ENCODE measurements at regions not wholly inside any gene's neighbourhood (a gene's known extent, or its start where the extent isn't known, plus 50 kb on each side); places are given as distances from the start of the nearest gene placed in this dataset.

DNA sequence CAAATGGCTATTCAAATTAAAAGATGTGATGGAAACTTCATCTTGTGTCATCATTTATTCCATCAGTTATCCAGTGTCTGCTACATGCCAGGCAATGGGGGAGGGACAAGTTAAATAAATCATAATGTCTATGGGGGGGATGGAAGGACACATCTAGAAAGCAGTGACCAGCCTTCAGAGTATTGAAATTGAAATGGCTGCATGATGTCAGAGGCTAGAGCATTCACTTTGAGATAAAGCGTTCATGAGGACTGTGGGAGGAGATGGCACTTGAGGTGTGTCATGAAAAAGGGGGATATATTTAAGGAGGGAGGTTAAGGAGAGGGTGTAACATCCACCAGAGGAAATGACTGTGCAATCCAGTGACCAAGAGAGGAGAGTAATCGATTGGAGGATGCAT lies 50.6 kb downstream of the SLIT2 start:
- no peaks in the 10 kb centered on the region for H3K9me3 ChIP-seq (replicated peaks in 1 of 2; ENCODE audit: control insufficient read depth in 2 of 2, insufficient read depth in 1 of 2, low read depth in 1 of 2, low read length in 2 of 2)
- H2AFZ ChIP-seq (ENCODE audit: low read length): no peak overlapping the region
- no peak overlapping the region for H2AK5ac ChIP-seq (ENCODE audit: low read depth, low read length)
- no peak overlapping the region for H4K91ac ChIP-seq (ENCODE audit: low read depth, low read length, poor library complexity)
- no CpG with 5 or more reads among the region's 2 CpGs for WGBS, 2 donors (ENCODE audit: extremely low coverage in 2 of 2, insufficient read length in 2 of 2, insufficient replicate concordance in 1 of 2)
- H3K23ac ChIP-seq (ENCODE audit: low read depth, low read length, poor library complexity): no peak overlapping the region
- no peaks in the 10 kb centered on the region for H3K27me3 ChIP-seq (ENCODE audit: control insufficient read depth in 3 of 3, insufficient read depth in 3 of 3, low read depth in 1 of 3, low read length in 3 of 3)
- H3K4me3 ChIP-seq (ENCODE audit: low read length in 2 of 2): no peak overlapping the region
- H3K18ac ChIP-seq (ENCODE audit: low read length): no peak overlapping the region
- H2BK15ac ChIP-seq (ENCODE audit: low read length): no peak overlapping the region
- no peak overlapping the region for H4K8ac ChIP-seq (ENCODE audit: low read depth, low read length)
- H3K79me1 ChIP-seq (ENCODE audit: low read depth, low read length): no peaks in the 10 kb centered on the region
- no peak overlapping the region for H3K27ac ChIP-seq (replicated peaks; ENCODE audit: low read length)
- no peak overlapping the region for H2BK120ac ChIP-seq (ENCODE audit: low read depth, low read length)
- DNase-seq (ENCODE audit: low spot score): no peak
- H3K36me3 ChIP-seq (replicated peaks in 1 of 2; ENCODE audit: control insufficient read depth in 2 of 2, insufficient read depth in 2 of 2, low read length in 2 of 2): no peaks in the 10 kb centered on the region
- H3K4me2 ChIP-seq (ENCODE audit: insufficient read depth, low read length, poor library complexity, severe bottlenecking): no peak overlapping the region
- H3K14ac ChIP-seq (ENCODE audit: low read length): no peak overlapping the region
- no peak overlapping the region for H3K4ac ChIP-seq (ENCODE audit: low read length)
- H2BK12ac ChIP-seq (ENCODE audit: low read length): no peak overlapping the region
- no peak overlapping the region for H3K9ac ChIP-seq (ENCODE audit: low read depth, low read length, poor library complexity)
- no peaks in the 10 kb centered on the region for H3K4me1 ChIP-seq (ENCODE audit: control insufficient read depth in 2 of 2, insufficient read depth in 1 of 2, low read depth in 1 of 2, low read length in 2 of 2)
- no peak overlapping the region for H2BK5ac ChIP-seq (ENCODE audit: low read length)

DNA sequence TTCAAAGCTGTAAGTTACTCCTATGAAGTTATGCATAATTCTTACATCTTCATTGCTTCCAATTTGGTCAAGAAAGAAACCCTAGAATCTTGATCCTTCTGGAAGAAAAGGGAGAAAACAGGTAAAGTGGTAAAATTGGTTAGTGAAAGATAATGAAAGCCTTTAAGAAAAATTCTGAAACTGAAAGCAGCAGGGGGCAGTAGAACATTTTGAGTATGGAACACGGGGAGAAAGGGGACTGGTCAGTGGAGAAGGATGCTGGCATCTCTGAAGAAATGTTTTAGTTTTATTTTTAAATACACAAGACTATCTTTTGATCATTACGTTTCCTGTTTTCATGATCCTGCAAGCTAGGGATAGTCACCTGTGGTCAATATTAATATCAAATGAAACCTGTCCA lies 54.3 kb downstream of the SLIT2 start:
- H3K4me2 ChIP-seq (ENCODE audit: insufficient read depth, low read length, poor library complexity, severe bottlenecking): no peak overlapping the region
- no peaks in the 10 kb centered on the region for H3K79me1 ChIP-seq (ENCODE audit: low read depth, low read length)
- no peaks in the 10 kb centered on the region for H3K4me1 ChIP-seq (ENCODE audit: control insufficient read depth in 2 of 2, insufficient read depth in 1 of 2, low read depth in 1 of 2, low read length in 2 of 2)
- no peak overlapping the region for H2AFZ ChIP-seq (ENCODE audit: low read length)
- no peak overlapping the region for H3K18ac ChIP-seq (ENCODE audit: low read length)
- H3K9me3 ChIP-seq (replicated peaks in 1 of 2; ENCODE audit: control insufficient read depth in 2 of 2, insufficient read depth in 1 of 2, low read depth in 1 of 2, low read length in 2 of 2): no peaks in the 10 kb centered on the region
- no peaks in the 10 kb centered on the region for H3K36me3 ChIP-seq (replicated peaks in 1 of 2; ENCODE audit: control insufficient read depth in 2 of 2, insufficient read depth in 2 of 2, low read length in 2 of 2)
- WGBS, 2 donors (ENCODE audit: extremely low coverage in 2 of 2, insufficient read length in 2 of 2, insufficient replicate concordance in 1 of 2): no CpG with 5 or more reads among the region's 2 CpGs
- no peak overlapping the region for H2BK15ac ChIP-seq (ENCODE audit: low read length)
- no peak overlapping the region for H2BK120ac ChIP-seq (ENCODE audit: low read depth, low read length)
- no peak overlapping the region for H2BK5ac ChIP-seq (ENCODE audit: low read length)
- no peaks in the 10 kb centered on the region for H3K27me3 ChIP-seq (ENCODE audit: control insufficient read depth in 3 of 3, insufficient read depth in 3 of 3, low read depth in 1 of 3, low read length in 3 of 3)
- no peak overlapping the region for H2BK12ac ChIP-seq (ENCODE audit: low read length)
- DNase-seq (ENCODE audit: low spot score): no peak
- no peak overlapping the region for H4K91ac ChIP-seq (ENCODE audit: low read depth, low read length, poor library complexity)
- H3K4me3 ChIP-seq (ENCODE audit: low read length in 2 of 2): no peak overlapping the region
- no peak overlapping the region for H3K23ac ChIP-seq (ENCODE audit: low read depth, low read length, poor library complexity)
- no peak overlapping the region for H4K8ac ChIP-seq (ENCODE audit: low read depth, low read length)
- H2AK5ac ChIP-seq (ENCODE audit: low read depth, low read length): no peak overlapping the region
- no peak overlapping the region for H3K4ac ChIP-seq (ENCODE audit: low read length)
- H3K27ac ChIP-seq (replicated peaks; ENCODE audit: low read length): no peak overlapping the region
- H3K14ac ChIP-seq (ENCODE audit: low read length): no peak overlapping the region
- H3K9ac ChIP-seq (ENCODE audit: low read depth, low read length, poor library complexity): no peak overlapping the region

DNA sequence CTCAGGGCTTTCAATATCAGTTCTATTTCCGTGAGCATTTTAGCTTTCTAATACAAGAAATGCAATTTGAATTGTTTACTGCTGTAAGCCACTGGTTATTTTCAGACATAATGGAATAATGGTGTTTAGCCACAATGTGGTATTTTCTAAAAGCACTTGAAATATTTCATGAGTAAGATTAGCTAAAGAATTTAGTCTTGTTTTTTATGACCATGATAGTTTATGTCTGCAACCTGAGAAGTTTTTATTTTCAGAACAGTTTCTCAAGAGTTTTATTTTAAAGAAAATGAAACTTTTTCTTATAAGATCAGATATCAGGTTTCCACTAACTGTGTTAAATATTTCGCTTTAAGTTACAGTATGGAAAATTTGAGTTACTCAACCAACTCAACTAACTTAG lies 60.2 kb downstream of the SLIT2 start:
- Histone ChIP-seq H4K8ac (ENCODE audit: low read depth, low read length) (no peak overlapping the region), H3K9ac (ENCODE audit: low read depth, low read length, poor library complexity) (no peak overlapping the region), H2AFZ (ENCODE audit: low read length) (no peak overlapping the region), H3K4me2 (ENCODE audit: insufficient read depth, low read length, poor library complexity, severe bottlenecking) (no peak overlapping the region), H3K27me3 (ENCODE audit: control insufficient read depth in 3 of 3, insufficient read depth in 3 of 3, low read depth in 1 of 3, low read length in 3 of 3) (peaks cover 0 to 2% (median 0%) of the 10 kb centered on the region in 3 experiments), H3K4me3 (ENCODE audit: low read length in 2 of 2) (no peak overlapping the region), H2BK5ac (ENCODE audit: low read length) (no peak overlapping the region), H4K91ac (ENCODE audit: low read depth, low read length, poor library complexity) (no peak overlapping the region), H2BK15ac (ENCODE audit: low read length) (no peak overlapping the region), H3K9me3 (replicated peaks in 1 of 2; ENCODE audit: control insufficient read depth in 2 of 2, insufficient read depth in 1 of 2, low read depth in 1 of 2, low read length in 2 of 2) (peaks cover 0 to 5% of the 10 kb centered on the region in 2 donors), H2BK120ac (ENCODE audit: low read depth, low read length) (no peak overlapping the region), H3K14ac (ENCODE audit: low read length) (no peak overlapping the region), H3K36me3 (replicated peaks in 1 of 2; ENCODE audit: control insufficient read depth in 2 of 2, insufficient read depth in 2 of 2, low read length in 2 of 2) (peaks cover 0 to 3% of the 10 kb centered on the region in 2 donors), H3K27ac (replicated peaks; ENCODE audit: low read length) (no peak overlapping the region), H3K23ac (ENCODE audit: low read depth, low read length, poor library complexity) (no peak overlapping the region), H3K18ac (ENCODE audit: low read length) (no peak overlapping the region), H3K79me1 (ENCODE audit: low read depth, low read length) (peaks cover 3% of the 10 kb centered on the region), H3K4ac (ENCODE audit: low read length) (no peak overlapping the region), H2AK5ac (ENCODE audit: low read depth, low read length) (no peak overlapping the region), H2BK12ac (ENCODE audit: low read length) (no peak overlapping the region), H3K4me1 (ENCODE audit: control insufficient read depth in 2 of 2, insufficient read depth in 1 of 2, low read depth in 1 of 2, low read length in 2 of 2) (peaks cover 0 to 2% of the 10 kb centered on the region in 2 donors)
- no CpG with 5 or more reads among the region's 2 CpGs for WGBS, 2 donors (ENCODE audit: extremely low coverage in 2 of 2, insufficient read length in 2 of 2, insufficient replicate concordance in 1 of 2)
- no peak for DNase-seq (ENCODE audit: low spot score)

DNA sequence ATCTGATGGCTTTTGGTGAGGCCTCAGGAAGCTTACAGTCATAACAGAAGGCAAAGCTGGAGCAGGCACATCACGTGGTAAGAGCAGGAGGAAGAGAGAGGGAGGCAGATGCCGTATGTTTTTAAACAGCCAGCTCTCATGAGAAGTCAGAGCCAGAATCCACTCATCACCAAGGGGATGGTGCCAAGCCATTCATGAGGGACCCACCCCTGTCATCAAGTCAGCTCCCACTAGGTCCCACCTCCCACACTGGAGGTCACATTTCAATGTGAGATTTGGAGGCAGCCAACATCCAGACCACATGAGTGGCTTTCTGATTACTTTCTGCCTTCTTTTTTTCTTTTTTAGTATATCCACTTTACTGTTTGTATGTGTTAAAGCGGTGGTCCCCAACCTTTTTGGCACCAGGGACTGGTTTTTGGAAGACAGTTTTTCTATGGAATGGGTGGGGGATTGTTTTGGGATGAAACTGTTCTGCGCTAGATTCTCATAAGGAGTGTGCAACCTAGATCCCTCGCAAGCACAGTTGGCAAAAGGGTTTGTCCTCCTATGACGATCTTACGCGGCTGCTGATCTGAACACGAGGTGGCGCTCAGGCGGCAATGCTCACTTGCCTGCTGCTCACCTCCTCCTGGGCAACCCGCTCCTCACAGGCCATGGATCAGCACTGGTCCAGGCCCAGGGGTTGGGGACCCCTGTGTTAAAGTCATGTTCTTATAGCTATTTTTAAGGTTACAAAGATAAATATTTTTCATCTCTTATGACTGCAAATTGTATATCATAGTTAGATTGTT lies 61.7 kb downstream of the SLIT2 start:
- Histone ChIP-seq H3K9ac (ENCODE audit: low read depth, low read length, poor library complexity) (no peak overlapping the region), H3K4ac (ENCODE audit: low read length) (no peak overlapping the region), H3K14ac (ENCODE audit: low read length) (no peak overlapping the region), H2BK5ac (ENCODE audit: low read length) (no peak overlapping the region), H2BK120ac (ENCODE audit: low read depth, low read length) (no peak overlapping the region), H3K79me1 (ENCODE audit: low read depth, low read length) (peaks cover 3% of the 10 kb centered on the region), H4K8ac (ENCODE audit: low read depth, low read length) (no peak overlapping the region), H3K4me3 (ENCODE audit: low read length in 2 of 2) (no peak overlapping the region), H3K27ac (replicated peaks; ENCODE audit: low read length) (no peak overlapping the region), H2BK12ac (ENCODE audit: low read length) (no peak overlapping the region), H2AFZ (ENCODE audit: low read length) (no peak overlapping the region), H3K27me3 (ENCODE audit: control insufficient read depth in 3 of 3, insufficient read depth in 3 of 3, low read depth in 1 of 3, low read length in 3 of 3) (peaks cover 0 to 2% (median 0%) of the 10 kb centered on the region in 3 experiments), H4K91ac (ENCODE audit: low read depth, low read length, poor library complexity) (no peak overlapping the region), H2BK15ac (ENCODE audit: low read length) (peak overlapping the region; percentile 37), H3K9me3 (replicated peaks in 1 of 2; ENCODE audit: control insufficient read depth in 2 of 2, insufficient read depth in 1 of 2, low read depth in 1 of 2, low read length in 2 of 2) (peaks cover 0 to 5% of the 10 kb centered on the region in 2 donors), H3K23ac (ENCODE audit: low read depth, low read length, poor library complexity) (peak overlapping the region; percentile 34), H3K18ac (ENCODE audit: low read length) (no peak overlapping the region), H2AK5ac (ENCODE audit: low read depth, low read length) (no peak overlapping the region), H3K4me2 (ENCODE audit: insufficient read depth, low read length, poor library complexity, severe bottlenecking) (no peak overlapping the region), H3K4me1 (ENCODE audit: control insufficient read depth in 2 of 2, insufficient read depth in 1 of 2, low read depth in 1 of 2, low read length in 2 of 2) (peaks cover under 1 to 10% of the 10 kb centered on the region in 2 donors), H3K36me3 (replicated peaks in 1 of 2; ENCODE audit: control insufficient read depth in 2 of 2, insufficient read depth in 2 of 2, low read length in 2 of 2) (peaks cover 0 to 3% of the 10 kb centered on the region in 2 donors)
- WGBS, 2 donors (ENCODE audit: extremely low coverage in 2 of 2, insufficient read length in 2 of 2, insufficient replicate concordance in 1 of 2): no CpG with 5 or more reads among the region's 12 CpGs
- DNase-seq (ENCODE audit: low spot score): peak; percentile 29

Measured in neuronal stem cell (in vitro differentiated cells).